GM12873 (cell line): ENCODE measurements at regions not wholly inside any gene's neighbourhood (a gene's known extent, or its start where the extent isn't known, plus 50 kb on each side); places are given as distances from the start of the nearest gene placed in this dataset.

Source experiments
- CTCF ChIP-seq: IDR thresholded peaks from 2 replicates; pipeline ENCODE4 v1.5.1; 2012; ENCODE audit warnings: low read depth, mild to moderate bottlenecking, moderate library complexity, low read length, control low read depth; ENCODE audit not compliant: insufficient read depth; ENCODE audit errors: missing control alignments

- peak; percentile 95 for TF ChIP-seq CTCF
Measured at GRCh38 chr12:13534645-13535398, 338.3 kb downstream of the EMP1 start.

- TF ChIP-seq CTCF = no peak
Measured at GRCh38 chr12:13534242-13534641, 337.7 kb downstream of the EMP1 start.

- no peak for TF ChIP-seq CTCF
Measured at GRCh38 chr12:13530966-13531365, 334.4 kb downstream of the EMP1 start.

GRCh38 chr12:13523536-13524307, 327.2 kb downstream of the EMP1 start:
- no peak for TF ChIP-seq CTCF

- no peak for TF ChIP-seq CTCF
Measured at GRCh38 chr12:13509740-13510139, 313.2 kb downstream of the EMP1 start.

- no peak for TF ChIP-seq CTCF
Measured at GRCh38 chr12:13505636-13506035, 309.1 kb downstream of the EMP1 start.

- no peak for TF ChIP-seq CTCF
Measured at GRCh38 chr12:13505224-13505623, 308.7 kb downstream of the EMP1 start.
